A549 (cell line): ENCODE measurements at regions not wholly inside any gene's neighbourhood (a gene's known extent, or its start where the extent isn't known, plus 50 kb on each side); places are given as distances from the start of the nearest gene placed in this dataset.

Experiments used
- ATAC-seq, 2 experiments: fragments of 200-7000 bp in 1 of 2; fragments of >200 bp in 1 of 2; cut with Nextera tagmentation in 1 of 2; cut with Tn5 transposase in 1 of 2; 3 replicates each; pipeline versions ENCODE4 v1.8.0 to v1.9.1; 2018 to 2020; ENCODE audit warnings: mild to moderate bottlenecking in 1 of 2, moderate library complexity in 1 of 2
- CTCF ChIA-PET: fragments of 300-600 bp; sonication (Branson Sonifier 250); formaldehyde crosslinking; extraction: SDS; loops from one replicate; lab custom pipeline; 2021; ENCODE audit warnings: antibody characterized with exemption, inconsistent platforms; lab: Yijun Ruan, JAX
- POLR2A ChIA-PET: fragments of 350-600 bp; formaldehyde crosslinking; extraction: SDS; loops from one replicate; lab custom pipeline; 2021; ENCODE audit warnings: antibody characterized with exemption, inconsistent platforms; lab: Yijun Ruan, JAX
- DNase-seq, 2 experiments: peaks; one replicate each; pipeline versions ENCODE4 v3.0.0 to v3.0.0-alpha.2; 2011 to 2016; ENCODE audit warnings: low read depth in 1 of 2, low spot score in 1 of 2
- FAIRE-seq: peaks from 2 replicates; lab custom pipeline; 2011; peaks lifted over from hg19 to GRCh38; lab: Jason Lieb, UNC
- H3K27ac ChIP-seq, 2 experiments: fragments of >200 bp; sonication (Bioruptor Twin); formaldehyde crosslinking; 3 replicates each; pipeline ENCODE4 v1.5.1; 2016 to 2017
- H3K4me1 ChIP-seq: fragments of >200 bp; sonication (Bioruptor Twin); formaldehyde crosslinking; 3 replicates; pipeline ENCODE4 v1.6.1; 2016
- H3K4me2 ChIP-seq: fragments of >200 bp; sonication (Bioruptor Twin); formaldehyde crosslinking; 3 replicates; pipeline ENCODE4 v1.6.1; 2016
- H3K4me3 ChIP-seq: fragments of >200 bp; sonication (Bioruptor Twin); formaldehyde crosslinking; 3 replicates; pipeline ENCODE4 v1.5.1; 2016
- H3K9me3 ChIP-seq: fragments of >200 bp; sonication (Bioruptor Twin); formaldehyde crosslinking; 3 replicates; pipeline ENCODE4 v1.6.1; 2016
- CBX2 ChIP-seq: fragments of 200-600 bp; sonication (generic); IDR thresholded peaks from 2 replicates; pipeline ENCODE4 v1.6.1; 2016; ENCODE audit warnings: low read depth, mild to moderate bottlenecking, borderline replicate concordance
- CEBPB ChIP-seq, 2 experiments: fragments of >200 bp in 1 of 2; sonication (Bioruptor Twin) in 1 of 2; formaldehyde crosslinking in 1 of 2; IDR thresholded peaks; 2 replicates each; pipeline ENCODE4 v1.6.1; 2012 to 2016
- CTCF ChIP-seq: fragments of >200 bp; sonication (Bioruptor Twin); formaldehyde crosslinking; IDR thresholded peaks from 3 replicates; pipeline ENCODE4 v1.5.1; 2016
- EHF ChIP-seq: fragments of 250-450 bp; sonication (Bioruptor Pico); IDR thresholded peaks from 2 replicates; pipeline ENCODE4 v1.5.0; 2020; ENCODE audit warnings: mild to moderate bottlenecking
- FOSB ChIP-seq: fragments of 250-450 bp; sonication (Bioruptor Pico); IDR thresholded peaks from 2 replicates; pipeline ENCODE4 v1.5.0; 2020; ENCODE audit warnings: mild to moderate bottlenecking, moderate library complexity
- GATA3 ChIP-seq: IDR thresholded peaks from 2 replicates; pipeline ENCODE4 v1.6.1; 2012; ENCODE audit warnings: borderline replicate concordance
- HDAC2 ChIP-seq: fragments of 200-600 bp; sonication (generic); IDR thresholded peaks from 2 replicates; pipeline ENCODE4 v1.6.1; 2016
- HOXA7 ChIP-seq: fragments of 250-450 bp; sonication (Bioruptor Pico); IDR thresholded peaks from 2 replicates; pipeline ENCODE4 v1.5.0; 2020; ENCODE audit warnings: mild to moderate bottlenecking, moderate library complexity
- JUN ChIP-seq, 2 experiments: fragments of >200 bp; sonication (Bioruptor Twin); formaldehyde crosslinking; IDR thresholded peaks; 2 replicates in 1 of 2; 3 replicates in 1 of 2; pipeline ENCODE4 v1.6.1; 2016 to 2017
- KDM1A ChIP-seq: fragments of 200-600 bp; sonication (generic); IDR thresholded peaks from 2 replicates; pipeline ENCODE4 v1.6.1; 2016; ENCODE audit warnings: low read depth, mild to moderate bottlenecking
- KDM5A ChIP-seq: fragments of 200-600 bp; sonication (generic); IDR thresholded peaks from 2 replicates; pipeline ENCODE4 v1.6.1; 2016; ENCODE audit warnings: antibody characterized with exemption, mild to moderate bottlenecking
- NPAS2 ChIP-seq: fragments of 250-450 bp; sonication (Bioruptor Pico); IDR thresholded peaks from 2 replicates; pipeline ENCODE4 v1.8.0; 2022; ENCODE audit warnings: mild to moderate bottlenecking, moderate library complexity, borderline replicate concordance
- NR3C1 ChIP-seq: fragments of >200 bp; sonication (Bioruptor Twin); formaldehyde crosslinking; IDR thresholded peaks from 3 replicates; pipeline ENCODE4 v1.6.1; 2017
- PHF8 ChIP-seq: fragments of 200-600 bp; sonication (generic); IDR thresholded peaks from 2 replicates; pipeline ENCODE4 v1.6.1; 2016; ENCODE audit warnings: low read depth, mild to moderate bottlenecking, antibody characterized with exemption, moderate library complexity, borderline replicate concordance
- POLR2A ChIP-seq: IDR thresholded peaks from 2 replicates; pipeline ENCODE4 v1.6.1; 2012; ENCODE audit warnings: mild to moderate bottlenecking, low read length
- POLR2AphosphoS2 ChIP-seq: conservative IDR thresholded peaks from 2 replicates; pipeline ENCODE4 v1.6.1; 2012; ENCODE audit warnings: low read length, improper control_type of control experiment, inconsistent platforms
- RNF2 ChIP-seq: fragments of 200-600 bp; sonication (generic); IDR thresholded peaks from 2 replicates; pipeline ENCODE4 v1.6.1; 2016; ENCODE audit warnings: low read depth, mild to moderate bottlenecking, antibody characterized with exemption, moderate library complexity, borderline replicate concordance
- SREBF2 ChIP-seq: fragments of 450-650 bp; IDR thresholded peaks from 2 replicates; pipeline ENCODE4 v1.6.1; 2014; ENCODE audit warnings: mild to moderate bottlenecking, moderate library complexity
- TFCP2L1 ChIP-seq: fragments of 250-450 bp; sonication (Bioruptor Pico); IDR thresholded peaks from 2 replicates; pipeline ENCODE4 v1.5.0; 2021; ENCODE audit warnings: mild to moderate bottlenecking
- ZSCAN20 ChIP-seq: fragments of 250-450 bp; sonication (Bioruptor Pico); IDR thresholded peaks from 2 replicates; pipeline ENCODE4 v1.8.0; 2022; ENCODE audit warnings: mild to moderate bottlenecking, moderate library complexity
- WGBS: methylation state at CpG from one replicate; pipeline ENCODE4 v1.1.6; 2017; ENCODE audit errors: missing lambda C conversion rate; 5-methylcytosine and 5-hydroxymethylcytosine counted together
- TF ChIP-seq, protein P1 (sequence below): IDR thresholded peaks from 2 replicates; pipeline ENCODE4 v1.6.1; 2012
- TF ChIP-seq, protein P2 (sequence below): fragments of 450-650 bp; IDR thresholded peaks from 2 replicates; pipeline ENCODE4 v1.6.1; 2014; ENCODE audit warnings: antibody characterized with exemption
- TF ChIP-seq, protein P3 (sequence below): fragments of >200 bp; sonication (Bioruptor Twin); formaldehyde crosslinking; IDR thresholded peaks from 3 replicates; pipeline ENCODE4 v1.6.1; 2016
- TF ChIP-seq, protein P4 (sequence below): fragments of 250-450 bp; sonication (Bioruptor Pico); IDR thresholded peaks from 2 replicates; pipeline ENCODE4 v1.5.0; 2021; ENCODE audit warnings: mild to moderate bottlenecking, moderate library complexity, borderline replicate concordance

DNA sequence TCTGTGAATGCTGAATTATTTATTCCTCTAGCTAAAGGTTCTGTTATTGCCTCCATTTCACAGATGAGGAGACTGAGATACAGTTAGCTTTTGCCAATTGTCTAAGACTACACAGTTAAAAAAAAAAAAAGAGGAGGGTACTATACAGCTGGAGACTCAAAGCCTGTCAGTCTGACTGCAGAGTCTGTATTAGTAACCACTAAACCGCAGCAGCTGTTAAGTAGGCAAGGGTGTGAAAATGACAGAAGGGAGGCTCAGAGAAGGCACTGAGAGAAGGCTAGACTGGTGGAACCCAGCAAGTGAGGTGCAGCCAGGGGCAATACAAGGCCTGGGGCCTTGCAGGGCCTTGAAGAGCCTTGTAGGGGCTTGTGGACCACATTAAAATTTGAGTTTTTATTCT is 181.2 kb downstream of the CSNK2A3 start:
- ChIA-PET POLR2A (no interaction called here), CTCF (no interaction called here)
- H3K4me2 ChIP-seq: no peak overlapping the region
- no peaks in the 10 kb centered on the region for H3K9me3 ChIP-seq
- ATAC-seq (no peak), FAIRE-seq (no peak), DNase-seq (no peak)
- no peak for TF ChIP-seq HOXA7 (CRISPR knock-in tag)
- TF ChIP-seq CEBPB (IDR thresholded peaks at IDR 0.05): no peak
- TF ChIP-seq KDM1A: no peak
- TF ChIP-seq GATA3: no peak
- TF ChIP-seq NR3C1: no peak
- TF ChIP-seq CTCF: no peak
- no peak for TF ChIP-seq NPAS2
- no peak for TF ChIP-seq RNF2
- TF ChIP-seq ZSCAN20 (CRISPR knock-in tag): no peak
- TF ChIP-seq, protein P1, sequence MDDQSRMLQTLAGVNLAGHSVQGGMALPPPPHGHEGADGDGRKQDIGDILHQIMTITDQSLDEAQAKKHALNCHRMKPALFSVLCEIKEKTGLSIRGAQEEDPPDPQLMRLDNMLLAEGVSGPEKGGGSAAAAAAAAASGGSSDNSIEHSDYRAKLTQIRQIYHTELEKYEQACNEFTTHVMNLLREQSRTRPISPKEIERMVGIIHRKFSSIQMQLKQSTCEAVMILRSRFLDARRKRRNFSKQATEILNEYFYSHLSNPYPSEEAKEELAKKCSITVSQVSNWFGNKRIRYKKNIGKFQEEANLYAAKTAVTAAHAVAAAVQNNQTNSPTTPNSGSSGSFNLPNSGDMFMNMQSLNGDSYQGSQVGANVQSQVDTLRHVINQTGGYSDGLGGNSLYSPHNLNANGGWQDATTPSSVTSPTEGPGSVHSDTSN: no peak
- no peak for TF ChIP-seq HDAC2
- TF ChIP-seq POLR2A: no peak
- WGBS: 81% methylated on average over 1 of the region's 1 CpG
- H3K27ac ChIP-seq: no peak overlapping the region
- no peaks in the 10 kb centered on the region for H3K4me1 ChIP-seq
- no peak overlapping the region for H3K4me3 ChIP-seq

- H3K4me3 ChIP-seq: no peak overlapping the region
- 50% methylated on average over 3 of the region's 3 CpGs for WGBS
- TF ChIP-seq, protein P2, sequence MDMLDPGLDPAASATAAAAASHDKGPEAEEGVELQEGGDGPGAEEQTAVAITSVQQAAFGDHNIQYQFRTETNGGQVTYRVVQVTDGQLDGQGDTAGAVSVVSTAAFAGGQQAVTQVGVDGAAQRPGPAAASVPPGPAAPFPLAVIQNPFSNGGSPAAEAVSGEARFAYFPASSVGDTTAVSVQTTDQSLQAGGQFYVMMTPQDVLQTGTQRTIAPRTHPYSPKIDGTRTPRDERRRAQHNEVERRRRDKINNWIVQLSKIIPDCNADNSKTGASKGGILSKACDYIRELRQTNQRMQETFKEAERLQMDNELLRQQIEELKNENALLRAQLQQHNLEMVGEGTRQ: no peak
- TF ChIP-seq TFCP2L1 (CRISPR knock-in tag) (no peak), JUN (IDR thresholded peaks at IDR 0.05) (no peak), SREBF2 (no peak)
- TF ChIP-seq, all 56 proteins: peak for 0
- POLR2A ChIA-PET: no interaction called here
- no peaks in the 10 kb centered on the region for H3K9me3 ChIP-seq
- ATAC-seq (no peak), FAIRE-seq (no peak), DNase-seq (no peak)
- CTCF ChIA-PET: no interaction called here
- no peak overlapping the region for H3K27ac ChIP-seq
- no peaks in the 10 kb centered on the region for H3K4me1 ChIP-seq
- H3K4me2 ChIP-seq: no peak overlapping the region
Observed at GRCh38 chr11:11171285-11171684, 181.8 kb downstream of the CSNK2A3 start.

DNA sequence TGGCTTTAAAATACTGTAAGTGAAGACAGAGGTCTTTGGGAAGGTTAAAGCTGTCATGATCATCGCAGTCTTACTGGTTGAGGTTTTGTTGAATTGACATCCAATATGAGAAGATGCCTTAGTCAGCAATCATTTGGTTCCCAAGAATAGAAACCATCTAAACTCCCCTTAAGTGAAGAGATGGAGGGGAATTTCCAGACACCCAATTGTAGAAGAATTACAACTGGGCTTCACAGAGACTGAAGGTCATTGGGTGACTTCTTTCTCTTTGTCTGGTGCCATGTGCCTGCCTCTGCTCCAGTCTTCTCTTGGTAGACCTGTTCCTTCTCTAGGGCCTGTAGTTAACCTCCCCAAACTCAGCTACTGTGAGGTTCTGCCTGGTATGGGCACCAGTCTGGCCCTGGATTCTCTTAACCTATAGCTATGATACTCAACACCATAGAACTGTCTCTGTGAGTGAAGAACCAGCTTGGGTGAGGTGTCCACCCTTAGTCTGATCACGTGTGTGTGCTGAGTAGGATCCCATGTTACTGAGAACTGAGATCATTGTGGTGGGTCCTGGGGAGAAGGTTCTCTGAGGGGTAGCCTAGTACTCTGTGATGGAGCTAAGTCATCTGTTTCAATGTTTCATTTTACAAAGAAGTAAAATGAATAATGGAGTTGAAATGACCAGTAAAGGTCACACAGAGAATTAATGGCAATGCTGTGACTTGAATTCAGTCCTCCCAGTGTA is 182.5 kb downstream of the CSNK2A3 start:
- Histone ChIP-seq H3K4me1 (no peaks in the 10 kb centered on the region), H3K27ac (no peak overlapping the region), H3K4me2 (no peak overlapping the region), H3K9me3 (no peaks in the 10 kb centered on the region), H3K4me3 (no peak overlapping the region)
- TF ChIP-seq FOSB (no peak), POLR2AphosphoS2 (no peak), ZSCAN20 (CRISPR knock-in tag) (no peak), CBX2 (no peak), KDM5A (no peak), PHF8 (no peak), NPAS2 (no peak), EHF (CRISPR knock-in tag) (no peak), POLR2A (no peak), HDAC2 (no peak)
- TF ChIP-seq, protein P3, sequence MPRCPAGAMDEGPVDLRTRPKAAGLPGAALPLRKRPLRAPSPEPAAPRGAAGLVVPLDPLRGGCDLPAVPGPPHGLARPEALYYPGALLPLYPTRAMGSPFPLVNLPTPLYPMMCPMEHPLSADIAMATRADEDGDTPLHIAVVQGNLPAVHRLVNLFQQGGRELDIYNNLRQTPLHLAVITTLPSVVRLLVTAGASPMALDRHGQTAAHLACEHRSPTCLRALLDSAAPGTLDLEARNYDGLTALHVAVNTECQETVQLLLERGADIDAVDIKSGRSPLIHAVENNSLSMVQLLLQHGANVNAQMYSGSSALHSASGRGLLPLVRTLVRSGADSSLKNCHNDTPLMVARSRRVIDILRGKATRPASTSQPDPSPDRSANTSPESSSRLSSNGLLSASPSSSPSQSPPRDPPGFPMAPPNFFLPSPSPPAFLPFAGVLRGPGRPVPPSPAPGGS: no peak
- TF ChIP-seq, protein P4, sequence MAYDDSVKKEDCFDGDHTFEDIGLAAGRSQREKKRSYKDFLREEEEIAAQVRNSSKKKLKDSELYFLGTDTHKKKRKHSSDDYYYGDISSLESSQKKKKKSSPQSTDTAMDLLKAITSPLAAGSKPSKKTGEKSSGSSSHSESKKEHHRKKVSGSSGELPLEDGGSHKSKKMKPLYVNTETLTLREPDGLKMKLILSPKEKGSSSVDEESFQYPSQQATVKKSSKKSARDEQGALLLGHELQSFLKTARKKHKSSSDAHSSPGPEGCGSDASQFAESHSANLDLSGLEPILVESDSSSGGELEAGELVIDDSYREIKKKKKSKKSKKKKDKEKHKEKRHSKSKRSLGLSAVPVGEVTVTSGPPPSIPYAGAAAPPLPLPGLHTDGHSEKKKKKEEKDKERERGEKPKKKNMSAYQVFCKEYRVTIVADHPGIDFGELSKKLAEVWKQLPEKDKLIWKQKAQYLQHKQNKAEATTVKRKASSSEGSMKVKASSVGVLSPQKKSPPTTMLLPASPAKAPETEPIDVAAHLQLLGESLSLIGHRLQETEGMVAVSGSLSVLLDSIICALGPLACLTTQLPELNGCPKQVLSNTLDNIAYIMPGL (CRISPR knock-in tag): no peak
- ATAC-seq: no peak
- no peak for DNase-seq
- WGBS: 22% methylated on average over 2 of the region's 2 CpGs
- ChIA-PET POLR2A (no interaction called here), CTCF (no interaction called here)
- FAIRE-seq: no peak
